ENCODE measurements at regions not wholly inside any gene's neighbourhood (a gene's known extent, or its start where the extent isn't known, plus 50 kb on each side); places are given as distances from the start of the nearest gene placed in this dataset.

- H3K36me3 ChIP-seq (ENCODE audit: control insufficient read depth, insufficient read depth, low read length): no peaks in the 10 kb centered on the region
- H3K9ac ChIP-seq (ENCODE audit: low read length): no peak overlapping the region
- H3K4me1 ChIP-seq (ENCODE audit: control insufficient read depth, insufficient read depth, low read length): peaks cover 7% of the 10 kb centered on the region
- no peak overlapping the region for H3K4me3 ChIP-seq (ENCODE audit: low read length)
- H3K27me3 ChIP-seq (ENCODE audit: control insufficient read depth, insufficient read depth, low read length): no peaks in the 10 kb centered on the region
- H3K27ac ChIP-seq (ENCODE audit: low read depth, low read length): peak overlapping the region; percentile 46
Observed at GRCh38 chr2:40719414-40719813, 267.5 kb upstream of the SLC8A1 start.

- no peaks in the 10 kb centered on the region for H3K27me3 ChIP-seq (ENCODE audit: control insufficient read depth, insufficient read depth, low read length)
- no peak overlapping the region for H3K4me3 ChIP-seq (ENCODE audit: low read length)
- no peak overlapping the region for H3K27ac ChIP-seq (ENCODE audit: low read depth, low read length)
- peaks cover 15% of the 10 kb centered on the region for H3K4me1 ChIP-seq (ENCODE audit: control insufficient read depth, insufficient read depth, low read length)
- H3K36me3 ChIP-seq (ENCODE audit: control insufficient read depth, insufficient read depth, low read length): no peaks in the 10 kb centered on the region
- H3K9ac ChIP-seq (ENCODE audit: low read length): no peak overlapping the region
Observed at GRCh38 chr2:40721595-40721994, 269.7 kb upstream of the SLC8A1 start.

GRCh38 chr2:40723194-40723593 is 271.3 kb upstream of the SLC8A1 start:
- Histone ChIP-seq H3K36me3 (ENCODE audit: control insufficient read depth, insufficient read depth, low read length) (no peaks in the 10 kb centered on the region), H3K27me3 (ENCODE audit: control insufficient read depth, insufficient read depth, low read length) (no peaks in the 10 kb centered on the region), H3K27ac (ENCODE audit: low read depth, low read length) (no peak overlapping the region), H3K4me3 (ENCODE audit: low read length) (no peak overlapping the region), H3K9ac (ENCODE audit: low read length) (no peak overlapping the region), H3K4me1 (ENCODE audit: control insufficient read depth, insufficient read depth, low read length) (peaks cover 12% of the 10 kb centered on the region)

GRCh38 chr2:40725040-40725439 is 273.1 kb upstream of the SLC8A1 start:
- H3K9ac ChIP-seq (ENCODE audit: low read length): no peak overlapping the region
- no peaks in the 10 kb centered on the region for H3K36me3 ChIP-seq (ENCODE audit: control insufficient read depth, insufficient read depth, low read length)
- H3K4me3 ChIP-seq (ENCODE audit: low read length): no peak overlapping the region
- H3K27ac ChIP-seq (ENCODE audit: low read depth, low read length): peak overlapping the region; percentile 59
- no peaks in the 10 kb centered on the region for H3K27me3 ChIP-seq (ENCODE audit: control insufficient read depth, insufficient read depth, low read length)
- H3K4me1 ChIP-seq (ENCODE audit: control insufficient read depth, insufficient read depth, low read length): peaks cover 9% of the 10 kb centered on the region

GRCh38 chr2:40725950-40726349 is 274.1 kb upstream of the SLC8A1 start:
- H3K36me3 ChIP-seq (ENCODE audit: control insufficient read depth, insufficient read depth, low read length): no peaks in the 10 kb centered on the region
- H3K27ac ChIP-seq (ENCODE audit: low read depth, low read length): no peak overlapping the region
- H3K4me3 ChIP-seq (ENCODE audit: low read length): no peak overlapping the region

GRCh38 chr2:40734797-40735196 is 282.9 kb upstream of the SLC8A1 start:
- Histone ChIP-seq H3K27ac (ENCODE audit: low read depth, low read length) (no peak overlapping the region), H3K4me1 (ENCODE audit: control insufficient read depth, insufficient read depth, low read length) (no peaks in the 10 kb centered on the region), H3K9ac (ENCODE audit: low read length) (no peak overlapping the region), H3K36me3 (ENCODE audit: control insufficient read depth, insufficient read depth, low read length) (no peaks in the 10 kb centered on the region), H3K27me3 (ENCODE audit: control insufficient read depth, insufficient read depth, low read length) (no peaks in the 10 kb centered on the region), H3K4me3 (ENCODE audit: low read length) (no peak overlapping the region)

More at GRCh38 chr2:40725950-40726349, 274.1 kb upstream of the SLC8A1 start:
- H3K9ac ChIP-seq (ENCODE audit: low read length): no peak overlapping the region
- H3K4me1 ChIP-seq (ENCODE audit: control insufficient read depth, insufficient read depth, low read length): peaks cover 9% of the 10 kb centered on the region
- H3K27me3 ChIP-seq (ENCODE audit: control insufficient read depth, insufficient read depth, low read length): no peaks in the 10 kb centered on the region

- no peaks in the 10 kb centered on the region for H3K27me3 ChIP-seq (ENCODE audit: control insufficient read depth, insufficient read depth, low read length)
- H3K4me3 ChIP-seq (ENCODE audit: low read length): no peak overlapping the region
- no peaks in the 10 kb centered on the region for H3K4me1 ChIP-seq (ENCODE audit: control insufficient read depth, insufficient read depth, low read length)
- H3K9ac ChIP-seq (ENCODE audit: low read length): no peak overlapping the region
- H3K27ac ChIP-seq (ENCODE audit: low read depth, low read length): no peak overlapping the region
- H3K36me3 ChIP-seq (ENCODE audit: control insufficient read depth, insufficient read depth, low read length): no peaks in the 10 kb centered on the region
Observed at GRCh38 chr2:40737180-40737579, 285.3 kb upstream of the SLC8A1 start.

GRCh38 chr2:40740419-40740818 is 288.5 kb upstream of the SLC8A1 start:
- no peak overlapping the region for H3K9ac ChIP-seq (ENCODE audit: low read length)
- no peak overlapping the region for H3K4me3 ChIP-seq (ENCODE audit: low read length)
- H3K36me3 ChIP-seq (ENCODE audit: control insufficient read depth, insufficient read depth, low read length): no peaks in the 10 kb centered on the region
- no peaks in the 10 kb centered on the region for H3K4me1 ChIP-seq (ENCODE audit: control insufficient read depth, insufficient read depth, low read length)
- H3K27me3 ChIP-seq (ENCODE audit: control insufficient read depth, insufficient read depth, low read length): no peaks in the 10 kb centered on the region
- H3K27ac ChIP-seq (ENCODE audit: low read depth, low read length): no peak overlapping the region

- no peaks in the 10 kb centered on the region for H3K36me3 ChIP-seq (ENCODE audit: control insufficient read depth, insufficient read depth, low read length)
- no peak overlapping the region for H3K27ac ChIP-seq (ENCODE audit: low read depth, low read length)
- no peaks in the 10 kb centered on the region for H3K27me3 ChIP-seq (ENCODE audit: control insufficient read depth, insufficient read depth, low read length)
- no peak overlapping the region for H3K9ac ChIP-seq (ENCODE audit: low read length)
- no peak overlapping the region for H3K4me3 ChIP-seq (ENCODE audit: low read length)
- H3K4me1 ChIP-seq (ENCODE audit: control insufficient read depth, insufficient read depth, low read length): no peaks in the 10 kb centered on the region
Observed at GRCh38 chr2:40741532-40741931, 289.6 kb upstream of the SLC8A1 start.

- Histone ChIP-seq H3K27me3 (ENCODE audit: control insufficient read depth, insufficient read depth, low read length) (no peaks in the 10 kb centered on the region), H3K36me3 (ENCODE audit: control insufficient read depth, insufficient read depth, low read length) (no peaks in the 10 kb centered on the region), H3K4me1 (ENCODE audit: control insufficient read depth, insufficient read depth, low read length) (no peaks in the 10 kb centered on the region), H3K4me3 (ENCODE audit: low read length) (no peak overlapping the region), H3K27ac (ENCODE audit: low read depth, low read length) (no peak overlapping the region), H3K9ac (ENCODE audit: low read length) (no peak overlapping the region)
Observed at GRCh38 chr2:40746191-40746590, 294.3 kb upstream of the SLC8A1 start.

GRCh38 chr2:40751981-40752380 is 300.1 kb upstream of the SLC8A1 start:
- Histone ChIP-seq H3K9ac (ENCODE audit: low read length) (no peak overlapping the region), H3K27ac (ENCODE audit: low read depth, low read length) (no peak overlapping the region), H3K27me3 (ENCODE audit: control insufficient read depth, insufficient read depth, low read length) (no peaks in the 10 kb centered on the region), H3K4me1 (ENCODE audit: control insufficient read depth, insufficient read depth, low read length) (no peaks in the 10 kb centered on the region), H3K4me3 (ENCODE audit: low read length) (no peak overlapping the region), H3K36me3 (ENCODE audit: control insufficient read depth, insufficient read depth, low read length) (no peaks in the 10 kb centered on the region)

- no peak overlapping the region for H3K27ac ChIP-seq (ENCODE audit: low read depth, low read length)
- no peaks in the 10 kb centered on the region for H3K36me3 ChIP-seq (ENCODE audit: control insufficient read depth, insufficient read depth, low read length)
- no peaks in the 10 kb centered on the region for H3K27me3 ChIP-seq (ENCODE audit: control insufficient read depth, insufficient read depth, low read length)
Observed at GRCh38 chr2:40752796-40753195, 300.9 kb upstream of the SLC8A1 start.

GRCh38 chr2:40754912-40755311 is 303.0 kb upstream of the SLC8A1 start:
- Histone ChIP-seq H3K9ac (ENCODE audit: low read length) (no peak overlapping the region), H3K36me3 (ENCODE audit: control insufficient read depth, insufficient read depth, low read length) (no peaks in the 10 kb centered on the region), H3K27ac (ENCODE audit: low read depth, low read length) (no peak overlapping the region), H3K4me1 (ENCODE audit: control insufficient read depth, insufficient read depth, low read length) (peaks cover 7% of the 10 kb centered on the region), H3K27me3 (ENCODE audit: control insufficient read depth, insufficient read depth, low read length) (no peaks in the 10 kb centered on the region), H3K4me3 (ENCODE audit: low read length) (no peak overlapping the region)

More at GRCh38 chr2:40752796-40753195, 300.9 kb upstream of the SLC8A1 start:
- no peaks in the 10 kb centered on the region for H3K4me1 ChIP-seq (ENCODE audit: control insufficient read depth, insufficient read depth, low read length)
- no peak overlapping the region for H3K4me3 ChIP-seq (ENCODE audit: low read length)
- no peak overlapping the region for H3K9ac ChIP-seq (ENCODE audit: low read length)

All from rectal smooth muscle tissue (tissue), 1 donor.